Peyer's patch (tissue), 4 donors: ENCODE measurements at regions not wholly inside any gene's neighbourhood (a gene's known extent, or its start where the extent isn't known, plus 50 kb on each side); places are given as distances from the start of the nearest gene placed in this dataset.

Experiments
- DNase-seq, 3 donors: peaks; one replicate each; pipeline ENCODE4 v3.0.0-alpha.2; 2017 to 2019
- H3K27ac ChIP-seq, 4 donors: fragments of 200-600 bp; sonication (generic); one replicate each; pipeline ENCODE4 v1.5.1; 2016 to 2019
- H3K27me3 ChIP-seq, 2 donors: fragments of 200-600 bp; sonication (generic); one replicate each; pipeline ENCODE4 v1.5.1; 2019
- H3K36me3 ChIP-seq, 3 donors: fragments of 200-600 bp; sonication (generic); one replicate each; pipeline ENCODE4 v1.5.1; 2016 to 2019
- H3K4me1 ChIP-seq, 4 donors: fragments of 200-600 bp; sonication (generic); one replicate each; pipeline ENCODE4 v1.5.1; 2016 to 2019
- H3K4me3 ChIP-seq, 4 donors: fragments of 200-600 bp; sonication (generic); 1 replicate in 3 of 4; 2 replicates in 1 of 4; pipeline ENCODE4 v1.5.1; 2016 to 2019; ENCODE audit warnings: mild to moderate bottlenecking in 1 of 4
- H3K9me3 ChIP-seq, 4 donors: fragments of 200-600 bp; sonication (generic); one replicate each; pipeline ENCODE4 v1.5.1; 2016 to 2019; ENCODE audit warnings: mild to moderate bottlenecking in 1 of 4
- CTCF ChIP-seq, 6 experiments: fragments of 450-650 bp in 4 of 6; fragments of 200-600 bp in 2 of 6; sonication (generic) in 1 of 6; IDR thresholded peaks; one replicate each; pipeline ENCODE4 v1.5.1; 2017 to 2019; ENCODE audit warnings: antibody characterized with exemption in 6 of 6, mild to moderate bottlenecking in 3 of 6, moderate library complexity in 1 of 6
- POLR2A ChIP-seq, 2 donors: fragments of 450-650 bp; IDR thresholded peaks; one replicate each; pipeline ENCODE4 v1.5.1; 2017; ENCODE audit warnings: antibody characterized with exemption in 2 of 2, mild to moderate bottlenecking in 2 of 2, moderate library complexity in 2 of 2

GRCh38 chr3:152093901-152094300 is 174.8 kb upstream of the MBNL1 start:
- Histone ChIP-seq H3K36me3 (no peaks in the 10 kb centered on the region), H3K4me3 (no peak overlapping the region), H3K9me3 (no peaks in the 10 kb centered on the region), H3K27me3 (no peaks in the 10 kb centered on the region), H3K4me1 (no peaks in the 10 kb centered on the region), H3K27ac (no peak overlapping the region)
- no peak for DNase-seq
- TF ChIP-seq CTCF (IDR thresholded peaks at IDR 0.05), result no peak
- TF ChIP-seq POLR2A (IDR thresholded peaks at IDR 0.05), result no peak

- Histone ChIP-seq H3K9me3 (no peaks in the 10 kb centered on the region), H3K27me3 (no peaks in the 10 kb centered on the region), H3K4me3 (no peak overlapping the region), H3K36me3 (no peaks in the 10 kb centered on the region), H3K27ac (no peak overlapping the region), H3K4me1 (no peaks in the 10 kb centered on the region)
- no peak for DNase-seq
- no peak for TF ChIP-seq POLR2A (IDR thresholded peaks at IDR 0.05)
Measured at GRCh38 chr3:152094406-152094805, 174.3 kb upstream of the MBNL1 start.

- Histone ChIP-seq H3K36me3 (no peaks in the 10 kb centered on the region), H3K4me3 (no peak overlapping the region), H3K27ac (no peak overlapping the region), H3K4me1 (no peaks in the 10 kb centered on the region), H3K9me3 (no peaks in the 10 kb centered on the region), H3K27me3 (no peaks in the 10 kb centered on the region)
- DNase-seq, result no peak
- TF ChIP-seq POLR2A (IDR thresholded peaks at IDR 0.05) (no peak), CTCF (IDR thresholded peaks at IDR 0.05) (no peak)
Measured at GRCh38 chr3:152095472-152095871, 173.3 kb upstream of the MBNL1 start.

- no peaks in the 10 kb centered on the region for H3K36me3 ChIP-seq
- H3K4me1 ChIP-seq, result no peaks in the 10 kb centered on the region
- no peaks in the 10 kb centered on the region for H3K9me3 ChIP-seq
- TF ChIP-seq POLR2A (IDR thresholded peaks at IDR 0.05) (no peak), CTCF (IDR thresholded peaks at IDR 0.05) (no peak)
- DNase-seq, result no peak
- H3K27ac ChIP-seq, result no peak overlapping the region
- H3K4me3 ChIP-seq, result no peak overlapping the region
- no peaks in the 10 kb centered on the region for H3K27me3 ChIP-seq
Measured at GRCh38 chr3:152096280-152096906, 172.3 kb upstream of the MBNL1 start.

- no peaks in the 10 kb centered on the region for H3K27me3 ChIP-seq
- DNase-seq, result no peak
- H3K36me3 ChIP-seq, result no peaks in the 10 kb centered on the region
- no peaks in the 10 kb centered on the region for H3K9me3 ChIP-seq
- H3K4me3 ChIP-seq, result no peak overlapping the region
- H3K27ac ChIP-seq, result no peak overlapping the region
- no peak for TF ChIP-seq POLR2A (IDR thresholded peaks at IDR 0.05)
- TF ChIP-seq CTCF (IDR thresholded peaks at IDR 0.05), result no peak
- H3K4me1 ChIP-seq, result no peaks in the 10 kb centered on the region
Measured at GRCh38 chr3:152097120-152097519, 171.6 kb upstream of the MBNL1 start.

GRCh38 chr3:152097770-152098169 is 171.0 kb upstream of the MBNL1 start:
- Histone ChIP-seq H3K36me3 (no peaks in the 10 kb centered on the region), H3K27me3 (no peaks in the 10 kb centered on the region), H3K9me3 (no peaks in the 10 kb centered on the region), H3K27ac (no peak overlapping the region), H3K4me3 (no peak overlapping the region), H3K4me1 (no peaks in the 10 kb centered on the region)
- DNase-seq, result no peak
- TF ChIP-seq CTCF (IDR thresholded peaks at IDR 0.05), result no peak
